HuH-7.5 (cell line): ENCODE measurements at regions not wholly inside any gene's neighbourhood (a gene's known extent, or its start where the extent isn't known, plus 50 kb on each side); places are given as distances from the start of the nearest gene placed in this dataset.
A peak's percentile ranks its signal among the peaks of the same experiment; 100 is the strongest.

Source experiments
- DNase-seq: peaks from one replicate; pipeline ENCODE4 v3.0.0; 2011; ENCODE audit warnings: low spot score

GRCh38 chr10:4527281-4527970 lies 298.6 kb upstream of the AKR1E2 start:
- DNase-seq = no peak

GRCh38 chr10:4526311-4526731 lies 299.7 kb upstream of the AKR1E2 start:
- DNase-seq = no peak

GRCh38 chr10:4525103-4525502 lies 300.9 kb upstream of the AKR1E2 start:
- no peak for DNase-seq

- DNase-seq = no peak
Observed at GRCh38 chr10:4522296-4523000, 303.6 kb upstream of the AKR1E2 start.

GRCh38 chr10:4519658-4520402 lies 306.2 kb upstream of the AKR1E2 start:
- no peak for DNase-seq

- DNase-seq = no peak
Observed at GRCh38 chr10:4517746-4518145, 308.3 kb upstream of the AKR1E2 start.

GRCh38 chr10:4515721-4516120 lies 310.3 kb upstream of the AKR1E2 start:
- DNase-seq = no peak

GRCh38 chr10:4514445-4515108 lies 311.4 kb upstream of the AKR1E2 start:
- no peak for DNase-seq

GRCh38 chr10:4512671-4513240 lies 313.3 kb upstream of the AKR1E2 start:
- DNase-seq = peak; percentile 19

GRCh38 chr10:4512196-4512595 lies 313.8 kb upstream of the AKR1E2 start:
- no peak for DNase-seq

- no peak for DNase-seq
Observed at GRCh38 chr10:4511509-4511908, 314.5 kb upstream of the AKR1E2 start.

- DNase-seq = no peak
Observed at GRCh38 chr10:4509405-4509804, 316.6 kb upstream of the AKR1E2 start.

- no peak for DNase-seq
Observed at GRCh38 chr10:4506095-4506494, 319.9 kb upstream of the AKR1E2 start.

GRCh38 chr10:4504550-4504949 lies 321.5 kb upstream of the AKR1E2 start:
- no peak for DNase-seq

- no peak for DNase-seq
Observed at GRCh38 chr10:4503076-4503475, 322.9 kb upstream of the AKR1E2 start.

GRCh38 chr10:4501306-4501705 lies 324.7 kb upstream of the AKR1E2 start:
- DNase-seq = no peak

GRCh38 chr10:4498711-4499251 lies 327.2 kb upstream of the AKR1E2 start:
- DNase-seq = no peak

GRCh38 chr10:4494551-4494950 lies 331.5 kb upstream of the AKR1E2 start:
- no peak for DNase-seq

GRCh38 chr10:4492202-4492601 lies 333.8 kb upstream of the AKR1E2 start:
- DNase-seq = no peak

- no peak for DNase-seq
Observed at GRCh38 chr10:4488904-4489303, 337.1 kb upstream of the AKR1E2 start.

GRCh38 chr10:4485636-4486035 lies 340.4 kb upstream of the AKR1E2 start:
- no peak for DNase-seq

GRCh38 chr10:4483811-4484210 lies 342.2 kb upstream of the AKR1E2 start:
- DNase-seq = no peak
